ENCODE measurements at regions not wholly inside any gene's neighbourhood (a gene's known extent, or its start where the extent isn't known, plus 50 kb on each side); places are given as distances from the start of the nearest gene placed in this dataset.

GRCh38 chr6:147870506-147871110 is 362.1 kb downstream of the SAMD5 start:
- Histone ChIP-seq H2BK5ac (ENCODE audit: low read depth, low read length, poor library complexity, severe bottlenecking) (no peak overlapping the region), H3K14ac (replicated peaks; ENCODE audit: low read depth, low read length) (no peak overlapping the region), H3K79me1 (ENCODE audit: low read depth in 1 of 2, low read length in 2 of 2) (no peaks in the 10 kb centered on the region), H3K4me3 (ENCODE audit: insufficient read depth, low read depth, low read length) (no peak overlapping the region), H4K20me1 (ENCODE audit: insufficient read depth, low read length) (no peaks in the 10 kb centered on the region), H4K91ac (ENCODE audit: insufficient read depth, low read depth, low read length) (no peak overlapping the region), H4K5ac (ENCODE audit: low read depth, low read length) (no peak overlapping the region), H2BK120ac (ENCODE audit: low read depth, low read length) (no peak overlapping the region), H3K4ac (ENCODE audit: low read depth, low read length) (no peak overlapping the region), H2BK15ac (ENCODE audit: low read depth, low read length) (no peak overlapping the region), H3K27me3 (ENCODE audit: control insufficient read depth, insufficient read depth, low read length) (no peaks in the 10 kb centered on the region), H3K23ac (ENCODE audit: low read depth, low read length) (no peak overlapping the region), H3K36me3 (ENCODE audit: control insufficient read depth, insufficient read depth, low read length) (no peaks in the 10 kb centered on the region), H4K8ac (ENCODE audit: low read depth in 2 of 2, low read length in 2 of 2) (no peak overlapping the region), H3K4me2 (ENCODE audit: low read depth, low read length) (no peak overlapping the region), H3K9me1 (ENCODE audit: insufficient read depth, low read length) (peaks cover 3% of the 10 kb centered on the region; the same call in 1 of the 2 replicates), H3K4me1 (ENCODE audit: control insufficient read depth, insufficient read depth, low read length) (peaks cover 2% of the 10 kb centered on the region; the same call in 1 of the 2 replicates), H3K56ac (ENCODE audit: extremely low read depth, insufficient read depth, low read length) (no peak overlapping the region), H2BK20ac (ENCODE audit: low read depth, low read length) (no peak overlapping the region), H3K18ac (ENCODE audit: low read depth, low read length) (no peak overlapping the region), H3K27ac (ENCODE audit: insufficient read depth, low read length) (no peak overlapping the region), H2AK9ac (replicated peaks; ENCODE audit: low read depth, low read length, poor library complexity) (no peak overlapping the region), H3K9me3 (ENCODE audit: control insufficient read depth, insufficient read depth, low read length) (no peaks in the 10 kb centered on the region), H3K9ac (ENCODE audit: low read depth, low read length) (no peak overlapping the region), H2AK5ac (ENCODE audit: low read depth, low read length) (no peak overlapping the region), H2AFZ (replicated peaks; ENCODE audit: low read length, poor library complexity) (no peak overlapping the region)
- DNase-seq (no peak), ATAC-seq (ENCODE audit: low read depth) (no peak)
- WGBS, 2 experiments (ENCODE audit: extremely low coverage in 2 of 2, insufficient read length in 1 of 2) = no CpG with 5 or more reads among the region's 4 CpGs
- ChIA-PET POLR2A (ENCODE audit: unreplicated experiment) (no interaction called here), CTCF (no interaction called here)
- intact Hi-C loops (cut with micrococcal nuclease) = no loop called here
- in situ Hi-C loops (cut with MboI; ENCODE audit: low sequenced_read_pairs) = no loop called here
- TF ChIP-seq POLR2A (IDR thresholded peaks at IDR 0.05; ENCODE audit: low read depth, low read length) (no peak), SMC3 (IDR thresholded peaks at IDR 0.05; ENCODE audit: low read depth, low read length) (no peak), ELK1 (IDR thresholded peaks at IDR 0.05; ENCODE audit: borderline replicate concordance, low read depth, low read length) (no peak), RAD21 (IDR thresholded peaks at IDR 0.05; ENCODE audit: low read length) (no peak), RCOR1 (IDR thresholded peaks at IDR 0.05; ENCODE audit: insufficient replicate concordance, low read length) (no peak)
- dilution Hi-C loops (cut with HindIII; ENCODE audit: low sequenced_read_pairs, unreplicated experiment) = no loop called here
- BruUV-seq (replicated peaks) = no TSS peak

Data from IMR-90 (cell line).